ENCODE measurements at regions not wholly inside any gene's neighbourhood (a gene's known extent, or its start where the extent isn't known, plus 50 kb on each side); places are given as distances from the start of the nearest gene placed in this dataset.

- 87% methylated on average over 12 of the region's 12 CpGs for WGBS (ENCODE audit: low lambda C conversion rate, missing lambda C conversion rate)
- Histone ChIP-seq H3K4me1 (ENCODE audit: insufficient read depth) (peaks cover 50% of the 10 kb centered on the region), H3K4me3 (no peak overlapping the region), H3K4me2 (no peak overlapping the region), H2AFZ (no peak overlapping the region), H3K27ac (peak overlapping the region; percentile 35), H3K36me3 (replicated peaks; ENCODE audit: insufficient read depth, low read depth) (no peaks in the 10 kb centered on the region), H3K27me3 (no peaks in the 10 kb centered on the region), H3K79me2 (peaks cover 1% of the 10 kb centered on the region), H3K9me2 (replicated peaks; ENCODE audit: insufficient read depth) (no peaks in the 10 kb centered on the region), H3K9me3 (ENCODE audit: low read depth) (no peaks in the 10 kb centered on the region), H4K20me1 (ENCODE audit: insufficient read depth, poor library complexity, severe bottlenecking) (no peaks in the 10 kb centered on the region)
- DNase-seq (ENCODE audit: low spot score), result no peak
- no peak for TF ChIP-seq EZH2 (IDR thresholded peaks at IDR 0.05; ENCODE audit: borderline replicate concordance)
- TF ChIP-seq CTCF (IDR thresholded peaks at IDR 0.05; ENCODE audit: poor library complexity), result no peak
Observed at GRCh38 chr16:85164838-85165516, 52.7 kb upstream of the CIBAR2 start.

- Histone ChIP-seq H3K4me3 (no peak overlapping the region), H3K4me1 (ENCODE audit: insufficient read depth) (peaks cover 51% of the 10 kb centered on the region)
Observed at GRCh38 chr16:85165781-85166180, 53.5 kb upstream of the CIBAR2 start.

GRCh38 chr16:85166281-85166680, 54.0 kb upstream of the CIBAR2 start:
- Histone ChIP-seq H4K20me1 (ENCODE audit: insufficient read depth, poor library complexity, severe bottlenecking) (peaks cover 2% of the 10 kb centered on the region), H3K9me2 (replicated peaks; ENCODE audit: insufficient read depth) (no peaks in the 10 kb centered on the region), H3K4me3 (no peak overlapping the region), H3K79me2 (peaks cover 14% of the 10 kb centered on the region), H3K36me3 (replicated peaks; ENCODE audit: insufficient read depth, low read depth) (no peaks in the 10 kb centered on the region), H2AFZ (no peak overlapping the region), H3K4me2 (no peak overlapping the region), H3K4me1 (ENCODE audit: insufficient read depth) (peaks cover 53% of the 10 kb centered on the region), H3K9me3 (ENCODE audit: low read depth) (no peaks in the 10 kb centered on the region), H3K27ac (no peak overlapping the region), H3K27me3 (no peaks in the 10 kb centered on the region)
- 77% methylated on average over 7 of the region's 7 CpGs for WGBS (ENCODE audit: low lambda C conversion rate, missing lambda C conversion rate)
- DNase-seq (ENCODE audit: low spot score), result no peak
- no peak for TF ChIP-seq EZH2phosphoT487 (IDR thresholded peaks at IDR 0.05; ENCODE audit: low read depth, severe bottlenecking, unreplicated experiment)
- TF ChIP-seq CTCF (IDR thresholded peaks at IDR 0.05; ENCODE audit: poor library complexity), result no peak
- no peak for TF ChIP-seq EZH2 (IDR thresholded peaks at IDR 0.05; ENCODE audit: borderline replicate concordance)

More at GRCh38 chr16:85165781-85166180, 53.5 kb upstream of the CIBAR2 start:
- DNase-seq (ENCODE audit: low spot score), result no peak
- no peak overlapping the region for H3K27ac ChIP-seq
- H3K9me3 ChIP-seq (ENCODE audit: low read depth), result no peaks in the 10 kb centered on the region
- H3K4me2 ChIP-seq, result no peak overlapping the region
- H4K20me1 ChIP-seq (ENCODE audit: insufficient read depth, poor library complexity, severe bottlenecking), result no peaks in the 10 kb centered on the region
- whole genome bisulfite sequencing (ENCODE audit: low lambda C conversion rate, missing lambda C conversion rate), result 92% methylated on average over 7 of the region's 7 CpGs
- no peak overlapping the region for H2AFZ ChIP-seq
- H3K27me3 ChIP-seq, result no peaks in the 10 kb centered on the region
- H3K36me3 ChIP-seq (replicated peaks; ENCODE audit: insufficient read depth, low read depth), result no peaks in the 10 kb centered on the region
- no peaks in the 10 kb centered on the region for H3K9me2 ChIP-seq (replicated peaks; ENCODE audit: insufficient read depth)
- no peak for TF ChIP-seq CTCF (IDR thresholded peaks at IDR 0.05; ENCODE audit: poor library complexity)
- TF ChIP-seq EZH2phosphoT487 (IDR thresholded peaks at IDR 0.05; ENCODE audit: low read depth, severe bottlenecking, unreplicated experiment), result no peak
- H3K79me2 ChIP-seq, result peaks cover 9% of the 10 kb centered on the region

All from hepatocyte (in vitro differentiated cells).